GM19328 (cell line): ENCODE measurements at regions not wholly inside any gene's neighbourhood (a gene's known extent, or its start where the extent isn't known, plus 50 kb on each side); places are given as distances from the start of the nearest gene placed in this dataset.

Experiments used
- ATAC-seq: cut with Tn5 transposase; IDR thresholded peaks from one replicate; pipeline ENCODE4 v1.9.1; 2021; ENCODE audit warnings: mild to moderate bottlenecking, moderate library complexity; ENCODE audit not compliant: unreplicated experiment

- ATAC-seq: no peak
These were observed 232.4 kb upstream of the AMIGO2 start for GRCh38 chr12:47312147-47312546.

- ATAC-seq: no peak
These were observed 231.8 kb upstream of the AMIGO2 start for GRCh38 chr12:47311568-47311967.

- ATAC-seq: no peak
These were observed 231.3 kb upstream of the AMIGO2 start for GRCh38 chr12:47311010-47311409.

- ATAC-seq: no peak
These were observed 228.9 kb upstream of the AMIGO2 start for GRCh38 chr12:47308672-47309071.

DNA sequence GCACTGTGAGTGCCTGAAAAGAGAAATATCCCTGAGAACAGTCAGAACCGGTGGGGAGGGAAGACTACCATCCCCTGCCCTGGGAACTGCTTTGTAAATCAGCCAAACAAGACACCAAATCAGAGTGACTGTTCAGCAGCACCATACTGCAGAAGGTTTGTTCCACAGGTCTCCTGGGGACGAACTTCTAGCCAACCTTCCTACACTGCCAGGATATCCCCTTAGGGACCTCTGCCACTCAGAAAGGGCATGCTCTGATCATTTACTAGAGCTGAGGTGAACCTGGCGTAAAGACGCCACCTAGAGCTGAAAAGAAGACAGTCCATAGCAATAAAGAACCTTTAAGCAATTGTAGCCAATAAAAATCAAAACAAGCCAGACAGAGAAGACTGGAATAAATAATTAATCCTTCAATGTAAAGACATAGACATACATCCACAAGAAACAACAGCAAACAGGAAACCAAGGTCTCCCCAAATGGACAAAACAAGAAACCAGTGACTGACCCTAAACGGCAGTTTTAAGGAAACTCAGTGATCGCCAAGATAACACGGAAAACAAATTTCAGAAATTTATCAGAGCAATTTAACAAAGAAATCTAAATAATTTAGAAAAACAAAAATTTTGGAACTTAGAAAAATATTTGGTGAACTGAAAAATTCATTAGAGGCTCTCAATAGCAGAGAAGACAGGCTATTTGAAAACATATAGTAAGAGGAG, 228.1 kb upstream of the AMIGO2 start:
- ATAC-seq: peak; percentile 67

DNA sequence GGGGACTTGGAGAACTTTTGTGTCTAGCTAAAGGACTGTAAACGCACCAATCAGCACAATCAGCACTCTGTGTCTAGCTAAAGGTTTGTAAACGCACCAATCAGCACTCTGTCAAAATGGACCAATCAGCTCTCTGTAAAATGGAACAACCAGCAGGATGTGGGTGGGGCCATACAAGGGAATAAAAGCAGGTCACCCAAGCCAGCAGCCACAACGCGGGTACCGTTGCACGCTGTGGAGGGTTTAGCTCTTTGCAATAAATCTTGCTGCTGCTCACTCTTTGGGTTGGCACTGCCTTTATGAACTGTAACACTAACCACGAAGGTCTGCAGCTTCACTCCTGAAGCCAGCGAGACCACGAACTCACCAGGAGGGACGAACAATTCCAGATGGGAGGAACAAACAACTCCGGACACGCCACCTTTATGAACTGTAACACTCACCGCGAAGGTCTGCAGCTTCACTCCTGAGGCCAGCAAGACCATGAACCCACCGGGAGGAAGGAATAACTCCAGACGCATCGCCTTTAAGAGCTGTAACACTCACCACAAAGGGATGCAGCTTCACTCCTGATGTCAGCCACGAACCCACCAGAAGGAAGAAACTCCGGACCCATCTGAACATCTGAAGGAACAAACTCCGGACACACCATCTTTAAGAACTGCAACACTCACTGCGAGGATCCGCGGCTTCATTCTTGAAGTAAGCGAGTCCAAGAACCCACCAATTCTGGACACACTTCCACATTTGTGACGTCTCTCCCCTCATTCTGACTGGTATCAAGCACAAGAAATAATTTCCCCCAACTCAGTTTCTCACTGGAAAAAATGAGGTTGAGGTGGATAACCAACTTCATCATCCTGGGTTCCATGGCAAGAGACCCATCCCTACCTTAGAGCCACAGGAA, 227.3 kb upstream of the AMIGO2 start:
- ATAC-seq: peak; percentile 19

GRCh38 chr12:47306130-47306529, 226.4 kb upstream of the AMIGO2 start:
- no peak for ATAC-seq

DNA sequence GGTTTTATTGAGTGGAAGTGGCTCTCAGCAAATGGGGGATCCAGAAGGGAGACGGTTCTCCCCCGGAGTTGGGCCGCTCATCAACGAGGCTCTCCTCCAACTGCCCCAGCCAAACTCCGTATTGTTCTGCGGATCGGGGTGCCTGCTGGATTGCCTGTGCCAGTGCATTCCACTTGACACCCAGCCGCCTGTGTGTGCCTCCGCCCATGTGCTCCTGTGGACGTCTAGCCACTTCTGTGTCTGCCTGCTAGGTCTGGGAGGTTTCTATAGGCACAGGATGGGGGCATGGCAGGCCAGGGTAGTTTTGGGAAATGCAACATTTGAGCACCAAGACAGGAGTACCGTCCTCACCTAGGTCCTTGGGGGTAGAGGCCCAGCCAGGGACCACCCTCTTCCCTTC, 225.7 kb upstream of the AMIGO2 start:
- no peak for ATAC-seq

GRCh38 chr12:47303995-47304560, 224.3 kb upstream of the AMIGO2 start:
- no peak for ATAC-seq

DNA sequence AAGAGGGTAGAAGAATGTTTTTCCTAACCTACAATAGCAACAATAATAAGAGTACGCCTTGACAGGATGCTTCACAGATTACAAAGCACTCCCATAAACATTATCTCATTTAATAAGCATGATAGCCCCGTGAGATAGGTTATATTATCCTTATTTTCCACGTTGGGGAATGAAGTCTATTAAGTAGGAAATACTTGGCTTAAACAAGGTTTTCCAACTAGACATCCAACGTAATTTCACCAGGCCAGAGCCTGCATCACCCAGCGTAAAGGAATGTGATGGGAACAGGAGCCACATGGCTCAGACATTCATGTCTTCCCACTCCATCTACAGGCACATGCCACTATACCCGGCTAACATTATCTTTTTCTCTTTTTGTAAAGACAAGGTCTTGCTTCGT, 223.4 kb upstream of the AMIGO2 start:
- ATAC-seq: no peak

- peak; percentile 92 for ATAC-seq
These were observed 222.4 kb upstream of the AMIGO2 start for GRCh38 chr12:47302111-47302671.

DNA sequence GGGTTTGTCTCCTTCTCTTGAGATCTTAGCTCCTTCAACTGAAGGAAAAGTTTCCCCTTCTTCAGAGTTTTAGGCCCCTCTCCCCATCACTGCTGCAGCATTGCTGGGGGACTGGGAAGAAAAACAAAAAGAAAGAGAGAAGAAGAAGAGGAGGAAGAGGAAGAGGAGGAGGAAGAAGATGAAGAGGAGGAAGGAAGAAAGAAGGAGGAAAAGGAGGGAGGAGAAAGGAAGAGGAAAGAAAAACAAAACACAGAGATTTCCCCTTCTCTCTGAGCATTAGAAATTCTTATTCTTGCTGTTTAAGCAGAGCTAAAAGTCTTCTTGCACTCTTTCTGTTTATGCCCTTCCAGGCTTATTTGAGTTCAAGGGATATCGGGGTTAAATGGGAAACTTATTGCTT, 219.8 kb upstream of the AMIGO2 start:
- ATAC-seq: no peak

- no peak for ATAC-seq
These were observed 218.2 kb upstream of the AMIGO2 start for GRCh38 chr12:47297993-47298392.

GRCh38 chr12:47296828-47297227, 217.1 kb upstream of the AMIGO2 start:
- no peak for ATAC-seq

DNA sequence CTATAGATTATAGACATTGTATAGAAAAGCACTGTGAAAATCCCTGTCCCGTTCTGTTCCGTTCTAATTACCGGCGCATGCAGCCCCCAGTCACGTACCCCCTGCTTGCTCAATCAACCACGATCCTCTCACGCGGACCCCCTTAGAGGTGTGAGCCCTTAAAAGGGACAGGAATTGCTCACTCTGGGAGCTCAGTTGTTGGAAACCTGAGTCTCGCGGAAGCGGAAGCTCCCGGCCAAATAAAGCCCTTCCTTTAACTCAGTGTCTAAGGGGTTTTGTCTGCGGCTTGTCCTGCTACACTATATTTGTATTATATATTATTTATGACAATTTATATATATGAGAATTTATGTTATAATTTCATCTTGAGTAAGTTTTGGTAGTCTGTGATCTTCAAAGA, 213.6 kb upstream of the AMIGO2 start:
- no peak for ATAC-seq

DNA sequence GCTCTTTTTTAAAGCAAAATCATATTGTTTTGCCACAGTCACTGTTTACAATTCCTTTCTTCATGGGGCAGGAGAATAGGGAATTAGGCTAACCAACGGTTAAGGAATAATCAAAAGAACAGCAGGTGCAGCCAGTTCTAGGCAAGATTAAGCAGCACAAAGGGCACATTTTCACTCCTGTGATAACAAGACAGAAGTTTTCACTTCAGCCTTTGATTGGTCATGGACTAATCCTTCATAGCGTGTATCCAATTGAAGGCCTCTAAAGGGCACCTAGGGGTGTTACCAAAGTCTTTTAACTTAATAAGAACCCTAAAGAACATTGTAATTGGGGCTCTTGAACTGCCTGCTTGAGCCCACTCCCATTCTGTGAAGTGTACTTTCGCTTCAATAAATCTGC, 206.9 kb upstream of the AMIGO2 start:
- ATAC-seq: no peak
